ENCODE measurements at regions not wholly inside any gene's neighbourhood (a gene's known extent, or its start where the extent isn't known, plus 50 kb on each side); places are given as distances from the start of the nearest gene placed in this dataset.
A peak's percentile ranks its signal among the peaks of the same experiment; 100 is the strongest.

- no peak for TF ChIP-seq POLR2A (IDR thresholded peaks at IDR 0.05)
- peak; percentile 35 to 78 (median 68) for TF ChIP-seq CTCF (IDR thresholded peaks at IDR 0.05)
- Histone ChIP-seq H3K36me3 (ENCODE audit: low read depth, missing control alignments) (no peaks in the 10 kb centered on the region), H3K4me1 (no peaks in the 10 kb centered on the region), H3K4me3 (no peak overlapping the region), H3K9me3 (no peaks in the 10 kb centered on the region), H3K27ac (no peak overlapping the region), H3K27me3 (no peaks in the 10 kb centered on the region)
- peak; percentile 51 for DNase-seq
- WGBS, 2 donors: 53 to 58% methylated on average over 14 of the region's 14 CpGs
- intact Hi-C loops (cut with DNase I; ENCODE audit: low total_unique reads): no loop called here
Measured at GRCh38 chr10:94279835-94280709, 82.7 kb downstream of the NOC3L start.

- H3K4me3 ChIP-seq: no peak overlapping the region
- no peaks in the 10 kb centered on the region for H3K4me1 ChIP-seq
- H3K36me3 ChIP-seq (ENCODE audit: low read depth, missing control alignments): no peaks in the 10 kb centered on the region
- intact Hi-C loops (cut with DNase I; ENCODE audit: low total_unique reads): no loop called here
- DNase-seq: no peak
- H3K27me3 ChIP-seq: no peaks in the 10 kb centered on the region
- TF ChIP-seq POLR2A (IDR thresholded peaks at IDR 0.05) (no peak), CTCF (IDR thresholded peaks at IDR 0.05) (no peak)
- WGBS, 2 donors: 89 to 97% methylated on average over 5 of the region's 5 CpGs
- H3K9me3 ChIP-seq: no peaks in the 10 kb centered on the region
- no peak overlapping the region for H3K27ac ChIP-seq
Measured at GRCh38 chr10:94281654-94282053, 81.1 kb downstream of the NOC3L start.

GRCh38 chr10:94282369-94282768, 80.4 kb downstream of the NOC3L start:
- TF ChIP-seq POLR2A (IDR thresholded peaks at IDR 0.05) (no peak), CTCF (IDR thresholded peaks at IDR 0.05) (no peak)
- no peak for DNase-seq
- Histone ChIP-seq H3K4me1 (no peaks in the 10 kb centered on the region), H3K27me3 (no peaks in the 10 kb centered on the region), H3K36me3 (ENCODE audit: low read depth, missing control alignments) (no peaks in the 10 kb centered on the region), H3K9me3 (no peaks in the 10 kb centered on the region), H3K27ac (no peak overlapping the region), H3K4me3 (no peak overlapping the region)
- intact Hi-C loops (cut with DNase I; ENCODE audit: low total_unique reads): no loop called here
- 85 to 91% methylated on average over 2 of the region's 2 CpGs for WGBS, 2 donors

Small RNAs in the stretch of these regions (small RNA-seq; reads per million reads assigned to genes)
- 0 reads per million in 2 donors for gene RNU6-657P

All from testis (tissue), 2 donors.